Erythroblast (primary cell): ENCODE measurements at regions not wholly inside any gene's neighbourhood (a gene's known extent, or its start where the extent isn't known, plus 50 kb on each side); places are given as distances from the start of the nearest gene placed in this dataset.

ENCODE experiments used
- GATA1 ChIP-seq: IDR thresholded peaks from 2 replicates; pipeline ENCODE4 v1.6.1; 2011; ENCODE audit warnings: low read depth, mild to moderate bottlenecking, control low read depth, low read length, moderate library complexity
- POLR2A ChIP-seq: IDR thresholded peaks from 2 replicates; pipeline ENCODE4 v1.6.1; 2011; ENCODE audit warnings: mild to moderate bottlenecking, low read length

DNA sequence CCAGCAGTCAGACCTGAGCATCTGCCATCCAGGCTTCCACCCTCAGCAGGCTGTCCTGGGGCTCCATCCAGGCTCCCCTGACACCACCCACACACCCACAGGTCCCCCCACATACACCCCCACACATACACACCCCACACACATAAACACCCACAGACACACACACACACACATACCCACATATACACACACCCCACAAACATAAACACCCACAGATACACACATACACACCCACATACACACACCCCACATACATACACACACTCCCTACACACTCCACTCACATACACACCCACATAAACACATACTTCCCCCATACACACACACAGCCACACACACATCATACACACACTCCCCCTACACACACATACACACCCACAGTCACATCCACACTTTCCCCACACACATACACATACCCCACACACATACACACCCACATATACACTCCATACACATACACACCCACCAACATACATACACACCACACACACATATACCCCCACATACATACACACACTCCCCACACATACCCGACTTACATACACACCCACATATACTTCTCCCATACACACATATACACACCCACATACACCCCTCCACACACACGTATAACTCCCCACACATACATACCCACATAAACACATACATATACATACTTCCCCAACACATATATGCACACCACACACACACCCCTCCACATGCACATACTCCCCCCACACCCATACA, 183.3 kb upstream of the ETAA1 start:
- TF ChIP-seq POLR2A, result no peak
- TF ChIP-seq GATA1, result no peak
